Small intestine (tissue), 7 donors: ENCODE measurements at regions not wholly inside any gene's neighbourhood (a gene's known extent, or its start where the extent isn't known, plus 50 kb on each side); places are given as distances from the start of the nearest gene placed in this dataset.

Experiments
- DNase-seq, 2 donors: peaks; one replicate each; pipeline versions ENCODE4 v3.0.0 to v3.0.0-alpha.2; 2013
- FAIRE-seq: peaks from 2 replicates; lab custom pipeline; 2012; peaks lifted over from hg19 to GRCh38; lab: Jason Lieb, UNC
- H3K27ac ChIP-seq, 3 donors: one replicate each; pipeline ENCODE4 v1.5.1; 2013; ENCODE audit warnings: low read length in 2 of 3, mild to moderate bottlenecking in 2 of 3, control low read depth in 1 of 3, inconsistent platforms in 1 of 3, low read depth in 1 of 3, moderate library complexity in 1 of 3
- H3K27me3 ChIP-seq, 3 donors: one replicate each; pipeline ENCODE4 v1.6.1; 2013; ENCODE audit warnings: low read length in 3 of 3, inconsistent platforms in 1 of 3; ENCODE audit not compliant: control insufficient read depth in 3 of 3, insufficient read depth in 3 of 3
- H3K36me3 ChIP-seq, 3 donors: one replicate each; pipeline ENCODE4 v1.6.1; 2013; ENCODE audit warnings: low read length in 3 of 3, inconsistent platforms in 1 of 3, low read depth in 1 of 3, mild to moderate bottlenecking in 1 of 3, moderate library complexity in 1 of 3; ENCODE audit not compliant: control insufficient read depth in 3 of 3, insufficient read depth in 2 of 3
- H3K4me1 ChIP-seq, 3 donors: one replicate each; pipeline ENCODE4 v1.6.1; 2013; ENCODE audit warnings: low read length in 2 of 3, inconsistent platforms in 1 of 3, low read depth in 1 of 3, mild to moderate bottlenecking in 1 of 3, moderate library complexity in 1 of 3; ENCODE audit not compliant: control insufficient read depth in 3 of 3, insufficient read depth in 2 of 3
- H3K4me3 ChIP-seq, 3 donors: one replicate each; pipeline ENCODE4 v1.5.1; 2013; ENCODE audit warnings: low read length in 3 of 3, control low read depth in 1 of 3, inconsistent platforms in 1 of 3, low read depth in 1 of 3, mild to moderate bottlenecking in 1 of 3, moderate library complexity in 1 of 3
- H3K9me3 ChIP-seq, 2 donors: one replicate each; pipeline ENCODE4 v1.6.1; 2013; ENCODE audit warnings: low read depth in 1 of 2, low read length in 1 of 2; ENCODE audit not compliant: control insufficient read depth in 2 of 2, insufficient read depth in 1 of 2
- WGBS, 3 donors: extraction: QIAGEN DNeasy Blood & Tissue Kit; methylation state at CpG; one replicate each; pipeline ENCODE4 v1.1.7; 2013; 5-methylcytosine and 5-hydroxymethylcytosine counted together
- donor health status: healthy with polysubstance abuse.
- donor health status: control.
- donor health status: control.
- donor health status: Bipolar disorder and iron deficiency.
- donor health status: healthy.

- H3K27ac ChIP-seq = no peak overlapping the region
- no peak for FAIRE-seq
- 80 to 86% (median 84%) methylated on average over 4 of the region's 4 CpGs for WGBS, 3 donors
These were observed 333.8 kb upstream of the PCDH7 start for GRCh38 chr4:30386266-30386895.

GRCh38 chr4:30395902-30396301 is 324.3 kb upstream of the PCDH7 start:
- 60 to 68% (median 63%) methylated on average over 2 of the region's 2 CpGs for WGBS, 3 donors
- H3K27me3 ChIP-seq = no peaks in the 10 kb centered on the region
- no peak for FAIRE-seq
- H3K4me3 ChIP-seq = no peak overlapping the region
- H3K27ac ChIP-seq = no peak overlapping the region
- no peaks in the 10 kb centered on the region for H3K9me3 ChIP-seq
- no peaks in the 10 kb centered on the region for H3K36me3 ChIP-seq
- H3K4me1 ChIP-seq = no peaks in the 10 kb centered on the region
- no peak for DNase-seq

More at GRCh38 chr4:30386266-30386895, 333.8 kb upstream of the PCDH7 start:
- no peaks in the 10 kb centered on the region for H3K9me3 ChIP-seq
- no peak overlapping the region for H3K4me3 ChIP-seq
- no peak for DNase-seq
- H3K4me1 ChIP-seq = no peaks in the 10 kb centered on the region
- H3K36me3 ChIP-seq = no peaks in the 10 kb centered on the region
- no peaks in the 10 kb centered on the region for H3K27me3 ChIP-seq

GRCh38 chr4:30396772-30397475 is 323.2 kb upstream of the PCDH7 start:
- no peak for FAIRE-seq
- Histone ChIP-seq H3K9me3 (no peaks in the 10 kb centered on the region), H3K27me3 (no peaks in the 10 kb centered on the region), H3K36me3 (no peaks in the 10 kb centered on the region), H3K4me1 (no peaks in the 10 kb centered on the region), H3K27ac (no peak overlapping the region), H3K4me3 (no peak overlapping the region)
- WGBS, 3 donors = 46 to 64% (median 52%) methylated on average over 2 of the region's 2 CpGs
- DNase-seq = no peak

DNA sequence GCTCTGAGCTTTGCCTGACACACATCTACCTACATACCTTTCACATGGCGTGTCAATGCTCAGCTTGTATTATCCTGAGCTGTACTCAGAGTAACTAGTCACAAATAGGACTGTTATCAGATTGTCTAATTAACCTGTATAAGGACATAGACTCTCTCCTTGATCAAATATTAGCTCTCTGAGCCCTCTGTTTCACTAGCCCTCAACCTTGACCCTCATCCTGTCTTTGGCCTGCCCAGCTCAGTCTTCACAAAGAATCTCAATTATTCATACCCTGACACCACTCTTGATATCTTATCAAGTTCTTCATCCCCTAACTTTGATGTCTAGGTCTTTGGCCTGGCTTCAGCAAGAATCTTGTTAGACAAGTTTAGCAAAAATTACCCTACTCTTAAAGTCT is 320.7 kb upstream of the PCDH7 start:
- Histone ChIP-seq H3K9me3 (no peaks in the 10 kb centered on the region), H3K4me1 (no peaks in the 10 kb centered on the region), H3K27ac (no peak overlapping the region), H3K36me3 (no peaks in the 10 kb centered on the region), H3K27me3 (no peaks in the 10 kb centered on the region), H3K4me3 (no peak overlapping the region)
- WGBS, 3 donors = 75 to 88% (median 75%) methylated on average over 1 of the region's 1 CpG
- DNase-seq (no peak), FAIRE-seq (no peak)

DNA sequence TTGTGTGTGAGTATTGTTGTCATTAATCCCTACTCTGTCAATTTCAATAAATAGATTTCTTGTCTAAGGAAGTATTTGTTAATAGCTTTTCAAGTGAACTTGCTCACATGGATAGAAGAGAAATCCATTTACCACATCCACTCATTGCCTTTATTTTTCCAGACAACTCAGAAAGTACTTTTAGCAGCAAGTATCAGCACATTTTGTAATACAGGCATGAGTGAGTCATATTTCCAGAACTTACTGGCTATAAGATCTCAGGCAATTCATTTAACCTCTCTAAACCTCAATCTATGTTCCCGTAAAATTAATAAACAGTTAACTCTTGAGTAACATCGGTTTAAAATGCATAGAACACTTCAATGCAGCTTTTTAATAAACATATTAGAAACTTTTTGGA is 317.9 kb upstream of the PCDH7 start:
- peaks cover 0 to 12% of the 10 kb centered on the region in 2 donors for H3K9me3 ChIP-seq
- no peak overlapping the region for H3K27ac ChIP-seq
- H3K4me1 ChIP-seq = no peaks in the 10 kb centered on the region
- H3K4me3 ChIP-seq = no peak overlapping the region
- H3K27me3 ChIP-seq = no peaks in the 10 kb centered on the region
- FAIRE-seq (no peak), DNase-seq (no peak)
- no peaks in the 10 kb centered on the region for H3K36me3 ChIP-seq
- WGBS, 3 donors = 80 to 91% (median 83%) methylated on average over 2 of the region's 2 CpGs

DNA sequence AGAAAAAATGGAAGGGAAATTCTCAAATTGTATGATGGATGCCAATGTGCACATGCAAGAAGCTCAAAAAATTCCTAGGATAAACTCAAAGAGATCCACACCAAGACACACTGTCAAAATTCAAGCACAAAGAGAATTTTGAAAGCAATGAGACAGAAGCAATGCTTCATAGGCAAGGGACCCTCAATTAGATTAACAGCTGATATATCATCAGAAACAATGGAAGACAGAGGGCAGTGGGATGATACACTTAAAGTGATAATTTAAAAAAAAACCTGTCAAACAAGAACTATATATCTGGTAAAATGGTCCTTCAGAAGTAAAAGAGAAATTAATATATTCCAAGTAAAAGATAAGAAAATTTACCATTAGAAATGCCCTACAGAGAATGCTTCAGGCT is 306.3 kb upstream of the PCDH7 start:
- Histone ChIP-seq H3K27me3 (no peaks in the 10 kb centered on the region), H3K36me3 (no peaks in the 10 kb centered on the region)
- DNase-seq = no peak

DNA sequence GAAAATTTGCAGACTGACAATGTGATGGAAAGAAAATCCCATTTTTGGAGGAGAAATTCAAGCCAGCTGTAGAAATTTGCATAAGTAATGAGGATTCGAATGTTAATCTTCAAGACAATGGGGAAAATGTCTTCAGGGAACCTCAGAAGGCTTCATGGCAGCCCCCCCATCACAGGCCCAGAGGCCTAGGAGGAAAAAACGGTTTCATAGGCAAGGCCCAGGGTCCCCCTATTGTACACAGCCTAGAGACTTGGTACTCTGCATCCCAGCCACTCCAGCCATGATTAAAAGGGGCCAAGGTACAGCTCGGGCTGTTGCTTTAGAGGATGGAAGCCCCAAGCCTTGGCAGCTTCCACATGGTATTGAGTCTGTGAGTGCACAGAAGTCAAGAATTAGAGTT is 303.6 kb upstream of the PCDH7 start:
- Histone ChIP-seq H3K4me1 (no peaks in the 10 kb centered on the region), H3K4me3 (no peak overlapping the region), H3K9me3 (peaks cover 4 to 16% of the 10 kb centered on the region in 2 donors), H3K27me3 (no peaks in the 10 kb centered on the region), H3K27ac (no peak overlapping the region), H3K36me3 (no peaks in the 10 kb centered on the region)
- no peak for FAIRE-seq
- no peak for DNase-seq
- WGBS, 3 donors = 35 to 54% (median 47%) methylated on average over 3 of the region's 3 CpGs

More for the DNA sequence above, 306.3 kb upstream of the PCDH7 start:
- H3K27ac ChIP-seq = no peak overlapping the region
- no peak for FAIRE-seq
- no peak overlapping the region for H3K4me3 ChIP-seq
- H3K4me1 ChIP-seq = no peaks in the 10 kb centered on the region
- peaks cover 4 to 17% of the 10 kb centered on the region in 2 donors for H3K9me3 ChIP-seq

GRCh38 chr4:30427932-30428331 is 292.2 kb upstream of the PCDH7 start:
- no peak for FAIRE-seq
- 43 to 81% (median 72%) methylated on average over 2 of the region's 2 CpGs for WGBS, 3 donors

More at GRCh38 chr4:30427932-30428331, 292.2 kb upstream of the PCDH7 start:
- Histone ChIP-seq H3K4me1 (no peaks in the 10 kb centered on the region), H3K27me3 (no peaks in the 10 kb centered on the region), H3K9me3 (peaks cover 0 to 7% of the 10 kb centered on the region in 2 donors), H3K4me3 (no peak overlapping the region), H3K36me3 (no peaks in the 10 kb centered on the region), H3K27ac (no peak overlapping the region)
- no peak for DNase-seq
